HG02798 (cell line): ENCODE measurements at regions not wholly inside any gene's neighbourhood (a gene's known extent, or its start where the extent isn't known, plus 50 kb on each side); places are given as distances from the start of the nearest gene placed in this dataset.
"Not testable (repeated sequence)": the region's sequence is repeated elsewhere in the genome, so short reads cannot be mapped to it uniquely, and the experiment has no call there.

Experiments used
- ATAC-seq: cut with Tn5 transposase; IDR thresholded peaks from one replicate; pipeline ENCODE4 v1.9.1; 2021; ENCODE audit warnings: mild to moderate bottlenecking; ENCODE audit not compliant: unreplicated experiment, poor library complexity

GRCh38 chr7:153066711-153067110, 307.2 kb downstream of the ACTR3B start:
- ATAC-seq: no peak

- no peak for ATAC-seq
These were observed 310.6 kb downstream of the ACTR3B start for GRCh38 chr7:153070141-153070540.

GRCh38 chr7:153072806-153073205, 313.3 kb downstream of the ACTR3B start:
- ATAC-seq: no peak

- ATAC-seq: not testable (repeated sequence)
These were observed 316.7 kb downstream of the ACTR3B start for GRCh38 chr7:153076289-153076688.

GRCh38 chr7:153081496-153081895, 321.9 kb downstream of the ACTR3B start:
- no peak for ATAC-seq

- no peak for ATAC-seq
These were observed 324.7 kb downstream of the ACTR3B start for GRCh38 chr7:153084278-153084677.

- no peak for ATAC-seq
These were observed 327.9 kb downstream of the ACTR3B start for GRCh38 chr7:153087498-153087897.

- no peak for ATAC-seq
These were observed 329.0 kb downstream of the ACTR3B start for GRCh38 chr7:153088601-153089000.

GRCh38 chr7:153090209-153090608, 330.7 kb downstream of the ACTR3B start:
- ATAC-seq: no peak

- no peak for ATAC-seq
These were observed 331.2 kb downstream of the ACTR3B start for GRCh38 chr7:153090764-153091163.

GRCh38 chr7:153091477-153091876, 331.9 kb downstream of the ACTR3B start:
- no peak for ATAC-seq

- ATAC-seq: no peak
These were observed 338.1 kb downstream of the ACTR3B start for GRCh38 chr7:153097511-153098201.

- no peak for ATAC-seq
These were observed 339.7 kb downstream of the ACTR3B start for GRCh38 chr7:153099235-153099634.

- no peak for ATAC-seq
These were observed 341.2 kb downstream of the ACTR3B start for GRCh38 chr7:153100691-153101237.

GRCh38 chr7:153103202-153103601, 343.6 kb downstream of the ACTR3B start:
- no peak for ATAC-seq

- no peak for ATAC-seq
These were observed 348.3 kb downstream of the ACTR3B start for GRCh38 chr7:153107826-153108225.

- no peak for ATAC-seq
These were observed 350.0 kb downstream of the ACTR3B start for GRCh38 chr7:153109566-153109965.

- no peak for ATAC-seq
These were observed 351.1 kb downstream of the ACTR3B start for GRCh38 chr7:153110606-153111005.

GRCh38 chr7:153122255-153122654, 362.7 kb downstream of the ACTR3B start:
- not testable (repeated sequence) for ATAC-seq

- no peak for ATAC-seq
These were observed 370.5 kb downstream of the ACTR3B start for GRCh38 chr7:153130052-153130451.

GRCh38 chr7:153151766-153152165, 392.2 kb downstream of the ACTR3B start:
- ATAC-seq: no peak

GRCh38 chr7:153152801-153153422, 393.4 kb downstream of the ACTR3B start:
- ATAC-seq: no peak
